Naive thymus-derived CD4-positive, alpha-beta T cell (primary cell): ENCODE measurements at regions not wholly inside any gene's neighbourhood (a gene's known extent, or its start where the extent isn't known, plus 50 kb on each side); places are given as distances from the start of the nearest gene placed in this dataset.

Source experiments
- ATAC-seq: fragments of 150-1000 bp; cut with Tn5 transposase; 2 replicates; pipeline ENCODE4 v1.10.0; 2021; ENCODE audit warnings: mild to moderate bottlenecking, moderate library complexity
- CTCF ChIA-PET: fragments of 350-600 bp; sonication (Branson Sonifier 250); formaldehyde crosslinking; loops from one replicate; lab custom pipeline; 2021; ENCODE audit warnings: antibody characterized with exemption; lab: Charles Lee
- POLR2A ChIA-PET: fragments of 350-600 bp; sonication (Branson Sonifier 250); formaldehyde crosslinking; loops from one replicate; lab custom pipeline; 2021; ENCODE audit warnings: antibody characterized with exemption, inconsistent platforms; lab: Charles Lee
- DNase-seq, 9 donors: peaks; one replicate each; pipeline versions ENCODE4 v3.0.0 to v3.0.0-alpha.2; 2020 to 2022; ENCODE audit warnings: mixed read lengths in 1 of 9
- H3K27ac ChIP-seq: one replicate; pipeline ENCODE4 v1.7.0; 2013; ENCODE audit warnings: mild to moderate bottlenecking, low read depth, low read length, moderate library complexity
- H3K27me3 ChIP-seq, 2 donors: one replicate each; pipeline ENCODE4 v1.7.0; 2013; ENCODE audit warnings: low read length in 2 of 2, mild to moderate bottlenecking in 2 of 2, moderate library complexity in 2 of 2; ENCODE audit not compliant: control insufficient read depth in 2 of 2, insufficient read depth in 2 of 2
- H3K36me3 ChIP-seq, 3 experiments: 1 replicate in 2 of 3; 2 replicates in 1 of 3; pipeline ENCODE4 v1.7.0; 2013; ENCODE audit warnings: low read length in 3 of 3, mild to moderate bottlenecking in 3 of 3, moderate library complexity in 1 of 3; ENCODE audit not compliant: insufficient read depth in 3 of 3, control insufficient read depth in 2 of 3
- H3K4me1 ChIP-seq, 2 donors: one replicate each; pipeline ENCODE4 v1.7.0; 2013; ENCODE audit warnings: low read length in 2 of 2, mild to moderate bottlenecking in 2 of 2, moderate library complexity in 1 of 2; ENCODE audit not compliant: control insufficient read depth in 2 of 2, insufficient read depth in 2 of 2
- H3K4me3 ChIP-seq: 2 replicates; pipeline ENCODE4 v1.7.0; 2013; ENCODE audit warnings: mild to moderate bottlenecking, low read length
- H3K9me3 ChIP-seq, 3 experiments: 1 replicate in 2 of 3; 2 replicates in 1 of 3; pipeline ENCODE4 v1.7.0; 2013; ENCODE audit warnings: low read length in 3 of 3; ENCODE audit not compliant: control insufficient read depth in 2 of 3
- H3K27ac Mint-ChIP-seq, 9 donors: one replicate each; pipeline ENCODE4 v1.8.0; 2020 to 2022; ENCODE audit warnings: mixed read lengths in 9 of 9, mild to moderate bottlenecking in 8 of 9, moderate library complexity in 5 of 9, inconsistent platforms in 2 of 9
- H3K27me3 Mint-ChIP-seq, 5 donors: one replicate each; pipeline ENCODE4 v1.8.0; 2021 to 2022; ENCODE audit warnings: mixed read lengths in 5 of 5, mild to moderate bottlenecking in 1 of 5
- H3K36me3 Mint-ChIP-seq, 5 donors: one replicate each; pipeline ENCODE4 v1.8.0; 2020 to 2022; ENCODE audit warnings: mixed read lengths in 5 of 5, mild to moderate bottlenecking in 3 of 5, inconsistent platforms in 1 of 5
- H3K4me1 Mint-ChIP-seq, 7 donors: one replicate each; pipeline ENCODE4 v1.8.0; 2020 to 2022; ENCODE audit warnings: mixed read lengths in 7 of 7, mild to moderate bottlenecking in 3 of 7, inconsistent platforms in 1 of 7
- H3K4me3 Mint-ChIP-seq, 10 donors: one replicate each; pipeline ENCODE4 v1.8.0; 2020 to 2022; ENCODE audit warnings: mild to moderate bottlenecking in 10 of 10, mixed read lengths in 10 of 10, moderate library complexity in 6 of 10, inconsistent platforms in 2 of 10
- H3K9me3 Mint-ChIP-seq, 11 donors: one replicate each; pipeline ENCODE4 v1.8.0; 2020 to 2022; ENCODE audit warnings: mixed read lengths in 11 of 11, mild to moderate bottlenecking in 4 of 11, inconsistent platforms in 1 of 11, moderate library complexity in 1 of 11
- intact Hi-C, 2 donors: fragments of 100-400 bp; cut with micrococcal nuclease; formaldehyde crosslinking; loops; one replicate each; pipeline ENCODE4 v1.15.1; 2023

- H3K9me3 ChIP-seq = peaks cover 0 to 7% (median 0%) of the 10 kb centered on the region in 3 experiments
- no peak overlapping the region for H3K4me3 ChIP-seq
- CTCF ChIA-PET = no interaction called here
- Mint-ChIP-seq H3K4me3 (no peak overlapping the region), H3K9me3 (peaks cover 0 to 24% (median 8%) of the 10 kb centered on the region in 11 donors), H3K4me1 (peaks cover 12 to 36% (median 21%) of the 10 kb centered on the region in 7 donors), H3K27me3 (no peaks in the 10 kb centered on the region), H3K36me3 (peaks cover 0 to 25% (median 4%) of the 10 kb centered on the region in 5 donors), H3K27ac (no peak overlapping the region)
- intact Hi-C loops = loop anchor here in 1 of 2 donors (5.0 kb wide), 1 partner anchor 36 kb away; no protein-coding TSS in a partner anchor
- ATAC-seq (no peak), DNase-seq (no peak)
- no peaks in the 10 kb centered on the region for H3K36me3 ChIP-seq
- peaks cover 14 to 15% of the 10 kb centered on the region in 2 donors for H3K4me1 ChIP-seq
- H3K27me3 ChIP-seq = no peaks in the 10 kb centered on the region
- H3K27ac ChIP-seq = no peak overlapping the region
- POLR2A ChIA-PET = no interaction called here
Observed at GRCh38 chr1:5373281-5373680, 618.9 kb downstream of the NPHP4 start.

GRCh38 chr1:5371270-5371669, 621.0 kb downstream of the NPHP4 start:
- H3K27ac Mint-ChIP-seq = peak overlapping the region in 3 of 9 donors; percentile 21 to 49 (median 37)
- H3K4me1 Mint-ChIP-seq = peaks cover 12 to 38% (median 22%) of the 10 kb centered on the region in 7 donors
- H3K9me3 Mint-ChIP-seq = peaks cover 0 to 24% (median 8%) of the 10 kb centered on the region in 11 donors
- H3K27me3 ChIP-seq = no peaks in the 10 kb centered on the region
- DNase-seq = no peak
- ChIA-PET POLR2A (interaction anchor here (0.9 to 2.3 kb wide), 2 partner anchors 9 to 105 kb away, joined by 3 to 11 read pairs; no protein-coding TSS in a partner anchor), CTCF (no interaction called here)
- no peak overlapping the region for H3K27ac ChIP-seq
- H3K4me3 Mint-ChIP-seq = peak overlapping the region in 3 of 10 donors; percentile 30 to 54 (median 30)
- H3K9me3 ChIP-seq = peaks cover 0 to 7% (median 0%) of the 10 kb centered on the region in 3 experiments
- intact Hi-C loops = loop anchor here (2.0 to 5.0 kb wide), 2 partner anchors 18 to 34 kb away; no protein-coding TSS in a partner anchor
- H3K36me3 ChIP-seq = no peaks in the 10 kb centered on the region
- peaks cover 0 to 25% (median 4%) of the 10 kb centered on the region in 5 donors for H3K36me3 Mint-ChIP-seq
- no peak overlapping the region for H3K4me3 ChIP-seq
- H3K27me3 Mint-ChIP-seq = peaks cover 0 to 3% (median 0%) of the 10 kb centered on the region in 5 donors
- ATAC-seq = no peak
- peaks cover 14 to 15% of the 10 kb centered on the region in 2 donors for H3K4me1 ChIP-seq

DNA sequence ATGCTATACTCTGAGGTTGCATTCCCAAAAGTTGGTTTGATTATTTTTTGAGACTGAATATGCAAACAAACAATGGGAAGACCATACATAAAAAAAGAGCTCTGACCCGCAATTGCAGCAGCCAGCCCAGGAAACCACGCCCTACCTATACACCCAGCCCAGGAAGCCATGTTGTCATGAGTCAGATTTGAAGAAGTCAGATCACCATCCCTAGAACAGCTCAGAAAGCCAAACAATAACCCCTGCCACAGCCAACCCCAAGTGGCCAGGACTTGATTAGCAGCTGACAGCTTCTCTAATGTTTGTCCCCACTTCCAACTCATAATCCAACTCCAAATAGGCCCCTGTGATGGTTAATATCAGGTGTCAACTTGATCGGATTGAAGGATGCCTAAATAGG, 621.9 kb downstream of the NPHP4 start:
- intact Hi-C loops = loop anchor here (2.0 to 5.0 kb wide), 2 partner anchors 18 to 33 kb away; no protein-coding TSS in a partner anchor
- ChIA-PET POLR2A (interaction anchor here (0.6 to 2.3 kb wide), 6 partner anchors 8 to 42 kb away, joined by 3 to 11 read pairs (median 5); no protein-coding TSS in a partner anchor), CTCF (no interaction called here)
- Histone ChIP-seq H3K9me3 (peaks cover 0 to 7% (median 0%) of the 10 kb centered on the region in 3 experiments), H3K4me1 (peaks cover 14 to 15% of the 10 kb centered on the region in 2 donors), H3K27ac (no peak overlapping the region), H3K36me3 (no peaks in the 10 kb centered on the region), H3K27me3 (no peaks in the 10 kb centered on the region), H3K4me3 (peak overlapping the region; percentile 14)
- peak overlapping the region in 7 of 10 donors; percentile 2 to 66 (median 38) for H3K4me3 Mint-ChIP-seq
- peaks cover 0 to 24% (median 8%) of the 10 kb centered on the region in 11 donors for H3K9me3 Mint-ChIP-seq
- H3K36me3 Mint-ChIP-seq = peaks cover 0 to 25% (median 4%) of the 10 kb centered on the region in 5 donors
- H3K27me3 Mint-ChIP-seq = peaks cover 0 to 8% (median 0%) of the 10 kb centered on the region in 5 donors
- ATAC-seq = no peak
- H3K27ac Mint-ChIP-seq = peak overlapping the region in 2 of 9 donors; percentile 21 to 49
- peaks cover 12 to 40% (median 24%) of the 10 kb centered on the region in 7 donors for H3K4me1 Mint-ChIP-seq
- no peak for DNase-seq

DNA sequence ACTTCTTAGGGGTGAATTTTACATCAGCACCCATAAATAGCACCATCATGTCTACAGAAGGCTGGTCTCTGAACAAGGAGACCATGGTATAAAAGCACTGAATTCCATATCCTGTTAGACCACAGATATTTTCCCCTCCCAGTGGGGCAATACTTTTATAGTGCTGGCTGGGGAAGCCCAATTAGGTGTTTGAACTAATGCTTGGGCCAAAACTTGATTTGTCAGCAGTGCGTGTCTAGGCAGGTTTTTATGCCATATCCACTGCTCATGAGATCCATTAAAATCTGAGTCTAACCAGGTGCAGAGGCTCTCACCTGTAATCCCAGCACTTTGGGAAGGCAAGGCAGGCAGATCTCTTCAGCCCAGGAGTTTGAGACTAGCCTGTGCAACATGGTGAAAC, 623.0 kb downstream of the NPHP4 start:
- intact Hi-C loops = no loop called here
- Histone ChIP-seq H3K27ac (no peak overlapping the region), H3K9me3 (peaks cover 0 to 7% (median 0%) of the 10 kb centered on the region in 3 experiments), H3K4me1 (peaks cover 14 to 15% of the 10 kb centered on the region in 2 donors), H3K4me3 (no peak overlapping the region), H3K36me3 (no peaks in the 10 kb centered on the region), H3K27me3 (no peaks in the 10 kb centered on the region)
- peaks cover 15 to 50% (median 24%) of the 10 kb centered on the region in 7 donors for H3K4me1 Mint-ChIP-seq
- ChIA-PET POLR2A (interaction anchor here (1.1 kb wide), 1 partner anchor 20 kb away, joined by 5 read pairs; no protein-coding TSS in a partner anchor), CTCF (no interaction called here)
- H3K9me3 Mint-ChIP-seq = peaks cover 0 to 24% (median 8%) of the 10 kb centered on the region in 11 donors
- no peak overlapping the region for H3K27ac Mint-ChIP-seq
- ATAC-seq = no peak
- H3K27me3 Mint-ChIP-seq = peaks cover 0 to 12% (median 0%) of the 10 kb centered on the region in 5 donors
- peaks cover 0 to 25% (median 4%) of the 10 kb centered on the region in 5 donors for H3K36me3 Mint-ChIP-seq
- DNase-seq = no peak
- H3K4me3 Mint-ChIP-seq = no peak overlapping the region

GRCh38 chr1:5368201-5368600, 624.0 kb downstream of the NPHP4 start:
- Histone ChIP-seq H3K4me1 (peaks cover 14 to 15% of the 10 kb centered on the region in 2 donors), H3K27me3 (no peaks in the 10 kb centered on the region), H3K9me3 (peaks cover 0 to 2% (median 0%) of the 10 kb centered on the region in 3 experiments), H3K27ac (no peak overlapping the region), H3K4me3 (no peak overlapping the region), H3K36me3 (no peaks in the 10 kb centered on the region)
- Mint-ChIP-seq H3K27ac (no peak overlapping the region), H3K4me1 (peaks cover 15 to 47% (median 24%) of the 10 kb centered on the region in 7 donors), H3K4me3 (no peak overlapping the region), H3K27me3 (peaks cover 0 to 12% (median 0%) of the 10 kb centered on the region in 5 donors), H3K36me3 (peaks cover 0 to 18% (median 4%) of the 10 kb centered on the region in 5 donors), H3K9me3 (peaks cover 0 to 16% (median 2%) of the 10 kb centered on the region in 11 donors)
- ChIA-PET CTCF (no interaction called here), POLR2A (interaction anchor here (0.7 kb wide), 1 partner anchor 9 kb away, joined by 3 read pairs; no protein-coding TSS in a partner anchor)
- ATAC-seq (no peak), DNase-seq (no peak)
- intact Hi-C loops = no loop called here

- peaks cover 0 to 12% (median 0%) of the 10 kb centered on the region in 5 donors for H3K27me3 Mint-ChIP-seq
- intact Hi-C loops = no loop called here
- no peak overlapping the region for H3K4me3 Mint-ChIP-seq
- ChIA-PET POLR2A (no interaction called here), CTCF (no interaction called here)
- peaks cover 0 to 14% (median 0%) of the 10 kb centered on the region in 5 donors for H3K36me3 Mint-ChIP-seq
- H3K9me3 Mint-ChIP-seq = peaks cover 0 to 10% (median 0%) of the 10 kb centered on the region in 11 donors
- H3K27ac Mint-ChIP-seq = no peak overlapping the region
- no peak overlapping the region for H3K4me3 ChIP-seq
- H3K4me1 Mint-ChIP-seq = peaks cover 14 to 47% (median 24%) of the 10 kb centered on the region in 7 donors
- no peaks in the 10 kb centered on the region for H3K36me3 ChIP-seq
- peaks cover 14 to 15% of the 10 kb centered on the region in 2 donors for H3K4me1 ChIP-seq
- no peak overlapping the region for H3K27ac ChIP-seq
- no peak for ATAC-seq
- no peaks in the 10 kb centered on the region for H3K27me3 ChIP-seq
- DNase-seq = no peak
- H3K9me3 ChIP-seq = no peaks in the 10 kb centered on the region
Observed at GRCh38 chr1:5367306-5367705, 624.9 kb downstream of the NPHP4 start.
